ENCODE measurements at regions not wholly inside any gene's neighbourhood (a gene's known extent, or its start where the extent isn't known, plus 50 kb on each side); places are given as distances from the start of the nearest gene placed in this dataset.

- Mint-ChIP-seq H3K27ac (ENCODE audit: unreplicated experiment) (no peak overlapping the region), H3K4me1 (ENCODE audit: unreplicated experiment) (no peaks in the 10 kb centered on the region), H3K9me3 (ENCODE audit: unreplicated experiment) (no peaks in the 10 kb centered on the region), H3K27me3 (ENCODE audit: unreplicated experiment) (peaks cover 6% of the 10 kb centered on the region), H3K4me3 (ENCODE audit: unreplicated experiment) (no peak overlapping the region), H3K36me3 (ENCODE audit: low read depth, unreplicated experiment) (no peaks in the 10 kb centered on the region)
- DNase-seq (ENCODE audit: low spot score), result no peak
- TF ChIP-seq CTCF (IDR thresholded peaks at IDR 0.05; ENCODE audit: unreplicated experiment), result no peak
These were observed 143.4 kb downstream of the FAM114A2 start for GRCh38 chr5:153895266-153895665.

- Mint-ChIP-seq H3K4me1 (ENCODE audit: unreplicated experiment) (no peaks in the 10 kb centered on the region), H3K27ac (ENCODE audit: unreplicated experiment) (no peak overlapping the region), H3K9me3 (ENCODE audit: unreplicated experiment) (no peaks in the 10 kb centered on the region), H3K4me3 (ENCODE audit: unreplicated experiment) (no peak overlapping the region), H3K36me3 (ENCODE audit: low read depth, unreplicated experiment) (no peaks in the 10 kb centered on the region), H3K27me3 (ENCODE audit: unreplicated experiment) (peaks cover 6% of the 10 kb centered on the region)
- TF ChIP-seq CTCF (IDR thresholded peaks at IDR 0.05; ENCODE audit: unreplicated experiment), result no peak
- no peak for DNase-seq (ENCODE audit: low spot score)
These were observed 144.9 kb downstream of the FAM114A2 start for GRCh38 chr5:153893817-153894216.

- H3K9me3 Mint-ChIP-seq (ENCODE audit: unreplicated experiment), result no peaks in the 10 kb centered on the region
- no peak overlapping the region for H3K4me3 Mint-ChIP-seq (ENCODE audit: unreplicated experiment)
- H3K36me3 Mint-ChIP-seq (ENCODE audit: low read depth, unreplicated experiment), result no peaks in the 10 kb centered on the region
- H3K27me3 Mint-ChIP-seq (ENCODE audit: unreplicated experiment), result peaks cover 6% of the 10 kb centered on the region
- no peaks in the 10 kb centered on the region for H3K4me1 Mint-ChIP-seq (ENCODE audit: unreplicated experiment)
- no peak for TF ChIP-seq CTCF (IDR thresholded peaks at IDR 0.05; ENCODE audit: unreplicated experiment)
- H3K27ac Mint-ChIP-seq (ENCODE audit: unreplicated experiment), result no peak overlapping the region
- no peak for DNase-seq (ENCODE audit: low spot score)
These were observed 147.3 kb downstream of the FAM114A2 start for GRCh38 chr5:153891394-153891793.

- H3K27me3 Mint-ChIP-seq (ENCODE audit: unreplicated experiment), result peaks cover 3% of the 10 kb centered on the region
- no peak for TF ChIP-seq CTCF (IDR thresholded peaks at IDR 0.05; ENCODE audit: unreplicated experiment)
- no peaks in the 10 kb centered on the region for H3K4me1 Mint-ChIP-seq (ENCODE audit: unreplicated experiment)
- H3K36me3 Mint-ChIP-seq (ENCODE audit: low read depth, unreplicated experiment), result no peaks in the 10 kb centered on the region
- no peak for DNase-seq (ENCODE audit: low spot score)
- H3K27ac Mint-ChIP-seq (ENCODE audit: unreplicated experiment), result no peak overlapping the region
- no peak overlapping the region for H3K4me3 Mint-ChIP-seq (ENCODE audit: unreplicated experiment)
- H3K9me3 Mint-ChIP-seq (ENCODE audit: unreplicated experiment), result no peaks in the 10 kb centered on the region
These were observed 149.9 kb downstream of the FAM114A2 start for GRCh38 chr5:153888781-153889180.

GRCh38 chr5:153885141-153885540 lies 153.6 kb downstream of the FAM114A2 start:
- H3K4me3 Mint-ChIP-seq (ENCODE audit: unreplicated experiment), result no peak overlapping the region
- H3K27ac Mint-ChIP-seq (ENCODE audit: unreplicated experiment), result no peak overlapping the region
- H3K9me3 Mint-ChIP-seq (ENCODE audit: unreplicated experiment), result no peaks in the 10 kb centered on the region

More at GRCh38 chr5:153885141-153885540, 153.6 kb downstream of the FAM114A2 start:
- peaks cover 2% of the 10 kb centered on the region for H3K27me3 Mint-ChIP-seq (ENCODE audit: unreplicated experiment)
- no peak for DNase-seq (ENCODE audit: low spot score)
- no peaks in the 10 kb centered on the region for H3K4me1 Mint-ChIP-seq (ENCODE audit: unreplicated experiment)
- H3K36me3 Mint-ChIP-seq (ENCODE audit: low read depth, unreplicated experiment), result no peaks in the 10 kb centered on the region
- TF ChIP-seq CTCF (IDR thresholded peaks at IDR 0.05; ENCODE audit: unreplicated experiment), result no peak
